ENCODE measurements at regions not wholly inside any gene's neighbourhood (a gene's known extent, or its start where the extent isn't known, plus 50 kb on each side); places are given as distances from the start of the nearest gene placed in this dataset.
"Not testable (repeated sequence)": the region's sequence is repeated elsewhere in the genome, so short reads cannot be mapped to it uniquely, and the experiment has no call there.

DNA sequence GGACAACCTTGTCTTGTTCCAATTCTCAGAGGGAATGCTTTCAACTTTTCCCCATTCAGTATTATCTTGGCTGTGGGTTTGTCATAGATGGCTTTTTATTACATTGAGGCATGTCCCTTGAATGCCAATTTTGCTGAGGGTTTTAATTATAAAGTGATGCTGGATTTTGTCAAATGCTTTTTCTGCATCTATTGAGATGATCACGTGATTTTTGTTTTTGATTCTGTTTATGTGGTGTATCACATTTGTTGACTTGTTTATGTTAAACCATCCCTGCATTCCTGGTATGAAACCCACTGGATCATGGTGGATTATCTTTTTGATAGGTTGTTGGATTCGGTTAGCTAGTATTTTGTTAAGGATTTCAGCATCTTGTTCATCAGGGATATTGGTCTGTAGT lies 885.6 kb upstream of the SLC39A10 start:
- H3K36me3 ChIP-seq (replicated peaks in 1 of 2; ENCODE audit: control insufficient read depth in 1 of 2, insufficient read depth in 2 of 2, low read length in 1 of 2); H2AFZ ChIP-seq (ENCODE audit: low read depth); H3K27ac ChIP-seq (ENCODE audit: low read depth in 2 of 2, low read length in 1 of 2); DNase-seq; H3K4me1 ChIP-seq (ENCODE audit: control insufficient read depth in 1 of 2, insufficient read depth in 2 of 2, low read depth in 1 of 2, low read length in 1 of 2); H3K4me2 ChIP-seq; H3K27me3 ChIP-seq (ENCODE audit: insufficient read depth); H3K9ac ChIP-seq; H3F3A ChIP-seq (replicated peaks; ENCODE audit: insufficient read depth); POLR2A ChIA-PET; H4K20me1 ChIP-seq (ENCODE audit: insufficient read depth); H3K79me2 ChIP-seq (ENCODE audit: insufficient read depth); CTCF ChIA-PET; H3K9me3 ChIP-seq; H3K9me2 ChIP-seq; H3K4me3 ChIP-seq (ENCODE audit: low read depth in 2 of 2, low read length in 1 of 2): not testable (repeated sequence)
- 3% methylated on average over 2 of the region's 2 CpGs for WGBS (ENCODE audit: low lambda C conversion rate)

DNA sequence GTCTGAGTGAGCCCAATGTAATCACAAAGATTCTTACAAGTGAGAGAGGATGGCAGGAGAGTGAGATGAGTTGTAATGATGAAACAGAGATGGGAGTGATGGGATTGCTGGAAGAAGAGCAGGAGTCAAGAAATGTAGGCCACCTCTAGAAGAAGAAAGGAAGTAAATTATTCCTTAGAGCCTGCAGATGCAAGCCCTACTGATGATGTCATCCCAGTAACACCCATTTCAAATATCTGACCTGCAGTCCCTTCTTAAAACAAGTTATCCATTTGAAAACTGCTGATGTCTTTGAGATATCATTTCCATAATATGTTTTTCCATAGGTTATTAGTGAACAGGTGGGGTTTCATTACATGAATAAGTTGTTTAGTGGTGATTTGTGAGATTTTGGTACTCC lies 888.0 kb upstream of the SLC39A10 start:
- Histone ChIP-seq H4K20me1 (ENCODE audit: insufficient read depth) (no peaks in the 10 kb centered on the region), H3K36me3 (replicated peaks in 1 of 2; ENCODE audit: control insufficient read depth in 1 of 2, insufficient read depth in 2 of 2, low read length in 1 of 2) (no peaks in the 10 kb centered on the region), H3K4me3 (ENCODE audit: low read depth in 2 of 2, low read length in 1 of 2) (no peak overlapping the region), H3K27me3 (ENCODE audit: insufficient read depth) (no peaks in the 10 kb centered on the region), H2AFZ (ENCODE audit: low read depth) (no peak overlapping the region), H3K79me2 (ENCODE audit: insufficient read depth) (no peaks in the 10 kb centered on the region), H3K9me3 (no peaks in the 10 kb centered on the region), H3F3A (replicated peaks; ENCODE audit: insufficient read depth) (no peaks in the 10 kb centered on the region), H3K4me1 (ENCODE audit: control insufficient read depth in 1 of 2, insufficient read depth in 2 of 2, low read depth in 1 of 2, low read length in 1 of 2) (no peaks in the 10 kb centered on the region; a peak in 1 of 4 replicates), H3K27ac (ENCODE audit: low read depth in 2 of 2, low read length in 1 of 2) (no peak overlapping the region), H3K9ac (no peak overlapping the region), H3K4me2 (no peak overlapping the region), H3K9me2 (no peaks in the 10 kb centered on the region)
- ChIA-PET POLR2A (no interaction called here), CTCF (no interaction called here)
- TF ChIP-seq MEF2A (IDR thresholded peaks at IDR 0.05; ENCODE audit: borderline replicate concordance, low read depth), result no peak
- DNase-seq, result no peak

DNA sequence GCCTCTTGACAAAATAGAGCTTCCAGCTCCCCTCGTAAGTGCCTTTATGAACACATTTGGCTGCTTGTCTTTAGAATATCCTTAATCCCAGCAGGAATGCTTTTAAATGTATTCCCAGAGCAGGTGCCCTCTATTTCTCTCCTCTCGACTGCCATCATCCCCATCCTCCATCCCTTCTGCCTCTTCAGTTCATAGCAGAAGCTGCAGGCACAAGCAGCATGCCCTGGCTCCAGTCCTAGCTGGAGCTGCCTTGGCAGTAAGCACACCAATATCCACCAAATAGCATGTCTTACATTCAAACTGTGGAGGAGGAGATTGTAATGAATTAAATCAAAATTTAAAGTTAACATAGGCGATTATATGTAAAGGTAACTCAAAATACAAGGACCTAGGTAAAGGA lies 891.3 kb upstream of the SLC39A10 start:
- no peaks in the 10 kb centered on the region for H3K27me3 ChIP-seq (ENCODE audit: insufficient read depth)
- H3K79me2 ChIP-seq (ENCODE audit: insufficient read depth), result no peaks in the 10 kb centered on the region
- H3K4me1 ChIP-seq (ENCODE audit: control insufficient read depth in 1 of 2, insufficient read depth in 2 of 2, low read depth in 1 of 2, low read length in 1 of 2), result no peaks in the 10 kb centered on the region; a peak in 1 of 4 replicates
- no peaks in the 10 kb centered on the region for H3K36me3 ChIP-seq (replicated peaks in 1 of 2; ENCODE audit: control insufficient read depth in 1 of 2, insufficient read depth in 2 of 2, low read length in 1 of 2)
- H3K9ac ChIP-seq, result no peak overlapping the region
- TF ChIP-seq RCOR1 (IDR thresholded peaks at IDR 0.05; ENCODE audit: low read length) (no peak), TEAD4 (IDR thresholded peaks at IDR 0.05; ENCODE audit: borderline replicate concordance, insufficient read depth) (no peak), MEF2A (IDR thresholded peaks at IDR 0.05; ENCODE audit: borderline replicate concordance, low read depth) (no peak), EZH2phosphoT487 (IDR thresholded peaks at IDR 0.05; ENCODE audit: borderline replicate concordance, low read depth) (no peak), EP300 (IDR thresholded peaks at IDR 0.05; ENCODE audit: borderline replicate concordance in 1 of 2, low read depth in 1 of 2, low read length in 1 of 2) (no peak), GATA2 (CRISPR knock-in tag; IDR thresholded peaks at IDR 0.05) (no peak), JUND (IDR thresholded peaks at IDR 0.05) (no peak), NFIC (IDR thresholded peaks at IDR 0.05; ENCODE audit: borderline replicate concordance) (no peak)
- TF ChIP-seq, protein P1, sequence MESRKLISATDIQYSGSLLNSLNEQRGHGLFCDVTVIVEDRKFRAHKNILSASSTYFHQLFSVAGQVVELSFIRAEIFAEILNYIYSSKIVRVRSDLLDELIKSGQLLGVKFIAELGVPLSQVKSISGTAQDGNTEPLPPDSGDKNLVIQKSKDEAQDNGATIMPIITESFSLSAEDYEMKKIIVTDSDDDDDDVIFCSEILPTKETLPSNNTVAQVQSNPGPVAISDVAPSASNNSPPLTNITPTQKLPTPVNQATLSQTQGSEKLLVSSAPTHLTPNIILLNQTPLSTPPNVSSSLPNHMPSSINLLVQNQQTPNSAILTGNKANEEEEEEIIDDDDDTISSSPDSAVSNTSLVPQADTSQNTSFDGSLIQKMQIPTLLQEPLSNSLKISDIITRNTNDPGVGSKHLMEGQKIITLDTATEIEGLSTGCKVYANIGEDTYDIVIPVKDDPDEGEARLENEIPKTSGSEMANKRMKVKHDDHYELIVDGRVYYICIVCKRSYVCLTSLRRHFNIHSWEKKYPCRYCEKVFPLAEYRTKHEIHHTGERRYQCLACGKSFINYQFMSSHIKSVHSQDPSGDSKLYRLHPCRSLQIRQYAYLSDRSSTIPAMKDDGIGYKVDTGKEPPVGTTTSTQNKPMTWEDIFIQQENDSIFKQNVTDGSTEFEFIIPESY (IDR thresholded peaks at IDR 0.05; ENCODE audit: borderline replicate concordance, low read depth), result no peak
- TF ChIP-seq, protein P2, sequence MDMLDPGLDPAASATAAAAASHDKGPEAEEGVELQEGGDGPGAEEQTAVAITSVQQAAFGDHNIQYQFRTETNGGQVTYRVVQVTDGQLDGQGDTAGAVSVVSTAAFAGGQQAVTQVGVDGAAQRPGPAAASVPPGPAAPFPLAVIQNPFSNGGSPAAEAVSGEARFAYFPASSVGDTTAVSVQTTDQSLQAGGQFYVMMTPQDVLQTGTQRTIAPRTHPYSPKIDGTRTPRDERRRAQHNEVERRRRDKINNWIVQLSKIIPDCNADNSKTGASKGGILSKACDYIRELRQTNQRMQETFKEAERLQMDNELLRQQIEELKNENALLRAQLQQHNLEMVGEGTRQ (IDR thresholded peaks at IDR 0.05; ENCODE audit: borderline replicate concordance, low read depth, low read length), result no peak
- no peak overlapping the region for H3K27ac ChIP-seq (ENCODE audit: low read depth in 2 of 2, low read length in 1 of 2)
- no peak overlapping the region for H2AFZ ChIP-seq (ENCODE audit: low read depth)
- no peak for DNase-seq
- H3K4me2 ChIP-seq, result no peak overlapping the region
- H3K9me2 ChIP-seq, result no peaks in the 10 kb centered on the region
- WGBS (ENCODE audit: low lambda C conversion rate), result 3% methylated on average over 3 of the region's 3 CpGs
- ChIA-PET CTCF (no interaction called here), POLR2A (no interaction called here)
- H3K4me3 ChIP-seq (ENCODE audit: low read depth in 2 of 2, low read length in 1 of 2), result no peak overlapping the region
- H3F3A ChIP-seq (replicated peaks; ENCODE audit: insufficient read depth), result no peaks in the 10 kb centered on the region
- no peaks in the 10 kb centered on the region for H4K20me1 ChIP-seq (ENCODE audit: insufficient read depth)
- no peaks in the 10 kb centered on the region for H3K9me3 ChIP-seq
